NCI-H446 treated with DMSO at 0.1 percent for 48 hours (cell line): ENCODE measurements at regions not wholly inside any gene's neighbourhood (a gene's known extent, or its start where the extent isn't known, plus 50 kb on each side); places are given as distances from the start of the nearest gene placed in this dataset.
"Not testable (repeated sequence)": the region's sequence is repeated elsewhere in the genome, so short reads cannot be mapped to it uniquely, and the experiment has no call there.

Source experiments
- DNase-seq: peaks from one replicate; lab custom pipeline; 2025; lab: John Stamatoyannopoulos, UW

- DNase-seq: no peak
These were observed 566.1 kb downstream of the AMY1C start for GRCh38 chr1:104315823-104316222.

- DNase-seq: no peak
These were observed 572.4 kb downstream of the AMY1C start for GRCh38 chr1:104322131-104322530.

- DNase-seq: no peak
These were observed 579.6 kb downstream of the AMY1C start for GRCh38 chr1:104329278-104329677.

GRCh38 chr1:104331763-104332162 lies 582.1 kb downstream of the AMY1C start:
- DNase-seq: no peak

- DNase-seq: not testable (repeated sequence)
These were observed 588.2 kb downstream of the AMY1C start for GRCh38 chr1:104337927-104338326.

GRCh38 chr1:104341944-104342343 lies 592.2 kb downstream of the AMY1C start:
- DNase-seq: no peak

GRCh38 chr1:104348277-104348676 lies 598.6 kb downstream of the AMY1C start:
- DNase-seq: no peak

GRCh38 chr1:104353580-104353979 lies 603.9 kb downstream of the AMY1C start:
- DNase-seq: no peak

GRCh38 chr1:104358086-104358485 lies 608.4 kb downstream of the AMY1C start:
- DNase-seq: no peak

GRCh38 chr1:104358621-104359020 lies 608.9 kb downstream of the AMY1C start:
- no peak for DNase-seq

GRCh38 chr1:104378414-104378813 lies 628.7 kb downstream of the AMY1C start:
- DNase-seq: no peak

- DNase-seq: no peak
These were observed 630.3 kb downstream of the AMY1C start for GRCh38 chr1:104380003-104380402.

GRCh38 chr1:104387716-104388508 lies 638.2 kb downstream of the AMY1C start:
- no peak for DNase-seq

GRCh38 chr1:104392552-104392951 lies 642.9 kb downstream of the AMY1C start:
- no peak for DNase-seq

GRCh38 chr1:104402178-104402577 lies 652.5 kb downstream of the AMY1C start:
- no peak for DNase-seq

GRCh38 chr1:104403883-104404282 lies 654.2 kb downstream of the AMY1C start:
- DNase-seq: no peak

- no peak for DNase-seq
These were observed 657.0 kb downstream of the AMY1C start for GRCh38 chr1:104406728-104407127.

- DNase-seq: no peak
These were observed 658.6 kb downstream of the AMY1C start for GRCh38 chr1:104408268-104408667.

- no peak for DNase-seq
These were observed 685.6 kb downstream of the AMY1C start for GRCh38 chr1:104435255-104435654.

GRCh38 chr1:104440011-104440410 lies 690.3 kb downstream of the AMY1C start:
- no peak for DNase-seq

- DNase-seq: no peak
These were observed 707.0 kb downstream of the AMY1C start for GRCh38 chr1:104456724-104457123.

- DNase-seq: no peak
These were observed 710.2 kb downstream of the AMY1C start for GRCh38 chr1:104459886-104460285.

- DNase-seq: no peak
These were observed 711.2 kb downstream of the AMY1C start for GRCh38 chr1:104460880-104461279.

GRCh38 chr1:104463126-104463697 lies 713.5 kb downstream of the AMY1C start:
- no peak for DNase-seq
